NCI-H748 treated with DMSO at 0.1 percent for 48 hours (cell line): ENCODE measurements at regions not wholly inside any gene's neighbourhood (a gene's known extent, or its start where the extent isn't known, plus 50 kb on each side); places are given as distances from the start of the nearest gene placed in this dataset.
A peak's percentile ranks its signal among the peaks of the same experiment; 100 is the strongest.

ENCODE experiments used
- DNase-seq: peaks from one replicate; lab custom pipeline; 2025; lab: John Stamatoyannopoulos, UW

- no peak for DNase-seq
These were observed 437.0 kb upstream of the ETAA1 start for GRCh38 chr2:66960161-66960560.

- no peak for DNase-seq
These were observed 434.4 kb upstream of the ETAA1 start for GRCh38 chr2:66962716-66963115.

- DNase-seq, result no peak
These were observed 430.5 kb upstream of the ETAA1 start for GRCh38 chr2:66966631-66967030.

- DNase-seq, result no peak
These were observed 428.2 kb upstream of the ETAA1 start for GRCh38 chr2:66968946-66969345.

GRCh38 chr2:66981074-66981473, 416.1 kb upstream of the ETAA1 start:
- no peak for DNase-seq

GRCh38 chr2:66982766-66983165, 414.4 kb upstream of the ETAA1 start:
- no peak for DNase-seq

- DNase-seq, result no peak
These were observed 412.3 kb upstream of the ETAA1 start for GRCh38 chr2:66984864-66985263.

- no peak for DNase-seq
These were observed 411.2 kb upstream of the ETAA1 start for GRCh38 chr2:66985906-66986305.

GRCh38 chr2:66987733-66988132, 409.4 kb upstream of the ETAA1 start:
- DNase-seq, result no peak

GRCh38 chr2:66994654-66995053, 402.5 kb upstream of the ETAA1 start:
- DNase-seq, result no peak

GRCh38 chr2:66995636-66996035, 401.5 kb upstream of the ETAA1 start:
- no peak for DNase-seq

GRCh38 chr2:67002618-67003371, 394.3 kb upstream of the ETAA1 start:
- no peak for DNase-seq

- no peak for DNase-seq
These were observed 390.7 kb upstream of the ETAA1 start for GRCh38 chr2:67006373-67006960.

GRCh38 chr2:67008155-67008554, 389.0 kb upstream of the ETAA1 start:
- no peak for DNase-seq

- DNase-seq, result no peak
These were observed 385.0 kb upstream of the ETAA1 start for GRCh38 chr2:67012165-67012564.

GRCh38 chr2:67013821-67014220, 383.3 kb upstream of the ETAA1 start:
- DNase-seq, result no peak

GRCh38 chr2:67015681-67016080, 381.5 kb upstream of the ETAA1 start:
- DNase-seq, result no peak

- no peak for DNase-seq
These were observed 378.8 kb upstream of the ETAA1 start for GRCh38 chr2:67018301-67018700.

- no peak for DNase-seq
These were observed 365.1 kb upstream of the ETAA1 start for GRCh38 chr2:67032076-67032475.

- peak; percentile 58 for DNase-seq
These were observed 360.7 kb upstream of the ETAA1 start for GRCh38 chr2:67036444-67036843.

GRCh38 chr2:67037655-67038054, 359.5 kb upstream of the ETAA1 start:
- DNase-seq, result peak; percentile 90

GRCh38 chr2:67038195-67038594, 358.9 kb upstream of the ETAA1 start:
- no peak for DNase-seq

- no peak for DNase-seq
These were observed 358.1 kb upstream of the ETAA1 start for GRCh38 chr2:67039058-67039457.

- peak; percentile 19 for DNase-seq
These were observed 357.5 kb upstream of the ETAA1 start for GRCh38 chr2:67039517-67040103.
